ENCODE measurements at regions not wholly inside any gene's neighbourhood (a gene's known extent, or its start where the extent isn't known, plus 50 kb on each side); places are given as distances from the start of the nearest gene placed in this dataset.
"Not testable (repeated sequence)": the region's sequence is repeated elsewhere in the genome, so short reads cannot be mapped to it uniquely, and the experiment has no call there.

DNA sequence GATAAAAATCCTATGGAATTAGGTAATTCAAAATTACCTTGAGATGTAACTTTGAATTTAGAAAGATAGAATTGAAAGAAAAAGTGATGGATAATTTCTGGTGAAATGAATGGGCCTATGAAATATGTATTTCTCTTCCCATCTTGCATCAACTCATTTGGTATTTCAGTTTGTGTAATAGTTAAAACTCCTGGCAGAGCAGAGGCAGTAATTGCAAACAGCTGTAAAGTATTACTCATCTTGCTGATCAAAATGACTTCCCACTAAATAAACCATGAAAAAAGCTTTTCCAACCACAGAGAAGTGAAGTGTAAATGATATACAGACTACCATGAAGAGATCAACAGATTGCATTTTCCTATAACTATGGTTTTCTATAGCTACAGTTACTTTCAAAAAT lies 471.0 kb downstream of the TUBA3C start:
- H3K36me3 ChIP-seq (ENCODE audit: control insufficient read depth, insufficient read depth, low read length); H3K27ac ChIP-seq (ENCODE audit: low read depth, low read length, severe bottlenecking); H3K4me1 ChIP-seq (ENCODE audit: control insufficient read depth, insufficient read depth, low read length, poor library complexity, severe bottlenecking); H3K4me3 ChIP-seq (ENCODE audit: extremely low read depth, insufficient read depth, low read length, poor library complexity, severe bottlenecking): not testable (repeated sequence)
- H3K9me3 ChIP-seq (ENCODE audit: control insufficient read depth, low read length): peaks cover 21% of the 10 kb centered on the region

DNA sequence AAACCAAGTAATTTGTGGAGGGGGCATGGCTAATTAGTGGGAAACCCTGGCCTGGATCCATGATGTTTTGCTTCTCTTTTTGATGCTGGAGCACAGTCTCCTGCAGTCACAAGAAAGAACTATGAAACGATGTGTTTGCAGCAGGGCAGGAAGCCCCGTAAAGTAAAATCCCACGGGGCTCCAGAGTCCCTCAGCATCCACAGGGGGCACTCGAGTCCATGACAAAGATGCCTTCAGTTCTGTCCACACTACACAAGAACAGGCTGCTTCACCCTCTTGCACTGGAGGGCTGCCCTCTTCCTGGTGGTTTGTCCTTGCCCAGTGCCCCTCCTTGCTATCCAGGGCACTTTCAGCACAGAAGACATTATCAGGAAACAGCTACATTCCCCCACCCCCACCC lies 475.1 kb downstream of the TUBA3C start:
- 60 to 80% methylated on average over 1 of the region's 4 CpGs for WGBS, 2 experiments (ENCODE audit: insufficient coverage in 2 of 2)
- not testable (repeated sequence) for H3K4me3 ChIP-seq (ENCODE audit: extremely low read depth, insufficient read depth, low read length, poor library complexity, severe bottlenecking); H3K36me3 ChIP-seq (ENCODE audit: control insufficient read depth, insufficient read depth, low read length); H3K4me1 ChIP-seq (ENCODE audit: control insufficient read depth, insufficient read depth, low read length, poor library complexity, severe bottlenecking); H3K27ac ChIP-seq (ENCODE audit: low read depth, low read length, severe bottlenecking)
- H3K9me3 ChIP-seq (ENCODE audit: control insufficient read depth, low read length): peaks cover 22% of the 10 kb centered on the region

DNA sequence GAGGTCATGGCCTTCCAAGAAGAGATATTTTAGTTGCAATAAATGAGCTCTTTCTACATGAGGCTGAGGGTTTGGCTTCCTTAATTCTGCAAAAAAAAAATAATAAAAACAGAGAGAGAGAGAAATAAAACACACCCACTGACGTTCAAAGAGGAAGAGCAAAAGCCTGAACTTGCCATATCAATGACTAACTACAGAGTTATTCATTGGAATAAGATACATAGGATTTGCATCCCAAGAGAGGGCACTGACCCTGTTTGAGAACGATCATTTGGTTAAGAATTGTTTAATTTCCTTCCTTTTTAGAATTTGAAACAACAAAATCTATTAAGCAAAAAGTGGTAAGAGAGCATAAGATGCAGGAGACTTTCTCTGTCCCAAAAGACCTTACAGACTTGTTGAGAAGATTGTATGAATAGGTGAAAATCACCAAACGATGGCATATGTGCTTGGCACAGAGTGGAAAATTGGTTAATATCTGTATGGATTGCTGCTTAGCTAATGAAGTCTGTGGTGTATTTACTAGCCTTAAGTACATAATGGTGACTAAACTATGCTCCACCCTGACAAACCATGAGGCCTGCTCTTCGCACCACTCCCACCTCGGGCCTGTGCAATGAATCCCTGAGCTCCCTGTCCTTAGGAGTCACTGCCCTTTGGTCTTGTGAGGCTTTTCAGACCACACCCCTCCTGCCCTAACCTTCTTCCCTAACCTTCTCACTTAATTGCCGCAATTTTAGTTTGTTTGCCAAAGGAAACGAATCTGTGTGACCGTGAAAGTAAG lies 479.0 kb downstream of the TUBA3C start:
- 83 to 86% methylated on average over 3 to 4 of the region's 8 CpGs for WGBS, 2 experiments (ENCODE audit: insufficient coverage in 2 of 2)
- H3K9me3 ChIP-seq (ENCODE audit: control insufficient read depth, low read length): peaks cover 22% of the 10 kb centered on the region
- not testable (repeated sequence) for H3K27ac ChIP-seq (ENCODE audit: low read depth, low read length, severe bottlenecking)

DNA sequence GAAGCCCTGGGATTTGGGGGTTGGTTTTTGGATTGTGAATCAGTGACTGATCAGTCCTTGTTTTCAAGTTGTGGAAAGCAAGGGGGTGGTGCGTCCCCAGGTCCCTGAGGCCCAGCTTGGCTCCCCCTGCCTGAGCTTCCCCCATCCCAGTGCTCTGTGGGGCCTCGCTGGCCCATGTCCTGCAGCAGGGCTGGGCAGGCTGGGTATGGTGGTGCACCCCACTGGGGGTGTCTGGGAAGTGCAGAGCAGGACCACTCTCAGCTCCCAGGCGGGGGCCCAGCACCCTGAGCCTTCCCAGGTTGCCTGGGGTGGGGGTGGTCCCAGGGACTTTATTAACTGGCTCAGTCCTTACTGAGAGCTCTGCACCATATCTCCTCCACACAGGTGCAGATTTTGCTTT lies 483.3 kb downstream of the TUBA3C start:
- not testable (repeated sequence) for H3K4me3 ChIP-seq (ENCODE audit: extremely low read depth, insufficient read depth, low read length, poor library complexity, severe bottlenecking); H3K27ac ChIP-seq (ENCODE audit: low read depth, low read length, severe bottlenecking); H3K36me3 ChIP-seq (ENCODE audit: control insufficient read depth, insufficient read depth, low read length); H3K4me1 ChIP-seq (ENCODE audit: control insufficient read depth, insufficient read depth, low read length, poor library complexity, severe bottlenecking)
- no CpG with 5 or more reads among the region's 3 CpGs for WGBS, 2 experiments (ENCODE audit: insufficient coverage in 2 of 2)
- H3K9me3 ChIP-seq (ENCODE audit: control insufficient read depth, low read length): peaks cover 19% of the 10 kb centered on the region

More for the DNA sequence above, 479.0 kb downstream of the TUBA3C start:
- not testable (repeated sequence) for H3K4me3 ChIP-seq (ENCODE audit: extremely low read depth, insufficient read depth, low read length, poor library complexity, severe bottlenecking); H3K36me3 ChIP-seq (ENCODE audit: control insufficient read depth, insufficient read depth, low read length); H3K4me1 ChIP-seq (ENCODE audit: control insufficient read depth, insufficient read depth, low read length, poor library complexity, severe bottlenecking)

DNA sequence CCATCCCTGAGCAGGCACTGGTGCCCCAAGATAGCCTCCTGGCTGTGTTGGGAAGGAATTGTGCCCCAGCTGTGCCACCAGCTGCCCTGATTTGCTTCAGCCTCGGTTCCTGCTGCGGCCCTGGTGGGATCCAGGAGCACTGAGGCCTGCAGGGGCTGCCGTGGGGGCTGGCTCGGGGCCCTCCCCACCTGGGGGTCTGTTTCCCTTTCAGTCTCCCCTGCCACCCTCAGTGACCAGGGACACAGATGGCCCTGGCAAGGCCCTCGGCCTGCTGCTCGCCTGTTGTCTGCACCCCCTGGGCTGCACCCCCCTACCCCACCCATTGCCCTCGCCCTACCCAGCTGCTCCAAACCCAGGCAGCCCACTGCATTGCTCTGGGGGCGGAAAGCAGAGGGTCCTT lies 483.8 kb downstream of the TUBA3C start:
- H3K36me3 ChIP-seq (ENCODE audit: control insufficient read depth, insufficient read depth, low read length); H3K4me3 ChIP-seq (ENCODE audit: extremely low read depth, insufficient read depth, low read length, poor library complexity, severe bottlenecking); H3K27ac ChIP-seq (ENCODE audit: low read depth, low read length, severe bottlenecking); H3K4me1 ChIP-seq (ENCODE audit: control insufficient read depth, insufficient read depth, low read length, poor library complexity, severe bottlenecking): not testable (repeated sequence)
- peaks cover 16% of the 10 kb centered on the region for H3K9me3 ChIP-seq (ENCODE audit: control insufficient read depth, low read length)
- WGBS, 2 experiments (ENCODE audit: insufficient coverage in 2 of 2): 83% methylated on average over 2 of the region's 8 CpGs; no CpG with 5 or more reads in 1 of the 2 experiments

DNA sequence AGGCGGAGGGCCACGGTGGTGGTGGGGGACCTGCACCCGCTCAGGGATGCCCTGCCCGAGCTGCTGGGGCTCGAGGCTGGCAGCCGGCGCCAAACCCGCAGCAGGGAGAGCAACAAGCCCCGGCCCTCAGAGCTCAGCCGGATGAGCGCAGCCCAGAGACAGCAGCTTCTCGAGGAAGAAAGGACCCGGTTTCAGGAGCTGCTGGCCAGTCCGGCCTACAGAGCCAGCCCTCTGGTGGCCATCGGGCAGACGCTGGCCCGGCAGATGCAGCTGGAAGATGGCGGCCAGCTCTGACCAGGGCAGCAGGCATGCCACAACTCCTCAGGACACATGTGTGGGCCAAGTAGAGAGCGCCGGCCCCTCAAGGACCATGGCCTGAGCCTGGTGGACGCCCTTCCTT lies 484.4 kb downstream of the TUBA3C start:
- not testable (repeated sequence) for H3K4me1 ChIP-seq (ENCODE audit: control insufficient read depth, insufficient read depth, low read length, poor library complexity, severe bottlenecking); H3K36me3 ChIP-seq (ENCODE audit: control insufficient read depth, insufficient read depth, low read length); H3K4me3 ChIP-seq (ENCODE audit: extremely low read depth, insufficient read depth, low read length, poor library complexity, severe bottlenecking); H3K27ac ChIP-seq (ENCODE audit: low read depth, low read length, severe bottlenecking)
- H3K9me3 ChIP-seq (ENCODE audit: control insufficient read depth, low read length): peaks cover 14% of the 10 kb centered on the region
- 72 to 81% methylated on average over 12 to 14 of the region's 21 CpGs for WGBS, 2 experiments (ENCODE audit: insufficient coverage in 2 of 2)

DNA sequence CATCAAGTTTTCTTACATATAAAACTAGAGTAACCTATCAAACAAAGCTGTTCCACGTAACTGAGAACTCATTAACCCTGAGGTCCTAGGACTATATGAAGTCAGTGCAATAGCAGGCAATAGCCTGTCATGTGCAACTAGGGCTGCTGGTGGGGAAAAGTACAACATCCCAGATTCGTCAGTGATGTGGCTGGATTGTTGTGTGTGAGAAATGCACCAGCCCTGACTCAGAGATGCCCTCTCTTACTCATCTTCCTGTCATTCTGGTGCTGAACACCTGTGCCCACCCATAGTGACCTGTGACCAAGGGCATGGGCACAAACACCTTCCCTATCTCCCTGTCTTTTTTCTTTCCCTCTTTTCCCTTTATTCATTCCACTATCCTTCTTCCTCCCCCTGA lies 504.2 kb downstream of the TUBA3C start:
- WGBS, 2 experiments (ENCODE audit: insufficient coverage in 2 of 2): 80% methylated on average over 1 of the region's 2 CpGs; no CpG with 5 or more reads in 1 of the 2 experiments
- H3K36me3 ChIP-seq (ENCODE audit: control insufficient read depth, insufficient read depth, low read length); H3K4me3 ChIP-seq (ENCODE audit: extremely low read depth, insufficient read depth, low read length, poor library complexity, severe bottlenecking); H3K4me1 ChIP-seq (ENCODE audit: control insufficient read depth, insufficient read depth, low read length, poor library complexity, severe bottlenecking); H3K27ac ChIP-seq (ENCODE audit: low read depth, low read length, severe bottlenecking): not testable (repeated sequence)
- peaks cover 11% of the 10 kb centered on the region for H3K9me3 ChIP-seq (ENCODE audit: control insufficient read depth, low read length)

DNA sequence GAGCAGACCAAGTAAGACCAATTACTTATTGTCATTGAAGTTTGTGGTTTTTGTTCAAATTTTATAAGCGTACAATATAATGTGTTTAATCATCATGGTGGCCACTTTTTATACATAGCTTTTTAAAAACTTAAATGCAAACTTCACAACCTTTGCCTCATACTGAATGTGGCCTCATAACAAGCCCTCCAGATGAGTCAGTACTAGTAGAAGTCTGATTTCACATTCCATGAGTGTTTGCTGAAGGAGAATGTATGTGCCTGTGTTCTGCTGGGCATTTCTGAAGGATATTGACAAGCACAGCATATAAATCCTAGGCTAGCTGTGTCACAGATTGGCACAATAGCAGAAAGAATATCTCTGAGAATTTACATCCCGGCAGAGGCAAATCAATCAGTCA lies 506.4 kb downstream of the TUBA3C start:
- H3K4me1 ChIP-seq (ENCODE audit: control insufficient read depth, insufficient read depth, low read length, poor library complexity, severe bottlenecking); H3K36me3 ChIP-seq (ENCODE audit: control insufficient read depth, insufficient read depth, low read length); H3K27ac ChIP-seq (ENCODE audit: low read depth, low read length, severe bottlenecking); H3K4me3 ChIP-seq (ENCODE audit: extremely low read depth, insufficient read depth, low read length, poor library complexity, severe bottlenecking): not testable (repeated sequence)
- WGBS, 2 experiments (ENCODE audit: insufficient coverage in 2 of 2): no CpG with 5 or more reads among the region's 2 CpGs
- peaks cover 11% of the 10 kb centered on the region for H3K9me3 ChIP-seq (ENCODE audit: control insufficient read depth, low read length)

DNA sequence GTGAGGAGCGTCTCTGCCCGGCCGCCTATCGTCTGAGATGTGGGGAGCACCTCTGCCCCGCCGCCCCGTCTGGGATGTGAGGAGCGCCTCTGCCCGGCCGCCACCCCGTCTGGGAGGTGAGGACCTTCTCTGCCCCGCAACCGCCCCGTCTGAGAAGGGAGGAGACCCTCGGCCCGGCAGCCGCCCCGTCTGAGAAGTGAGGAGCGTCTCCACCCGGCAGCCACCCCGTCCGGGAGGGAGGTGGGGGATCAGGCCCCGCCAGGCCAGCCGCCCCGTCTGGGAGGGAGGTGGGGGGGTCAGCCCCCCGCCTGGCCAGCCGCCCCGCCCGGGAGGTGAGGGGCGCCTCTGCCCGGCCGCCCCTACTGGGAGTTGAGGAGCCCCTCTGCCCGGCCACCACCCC lies 507.8 kb downstream of the TUBA3C start:
- not testable (repeated sequence) for H3K4me3 ChIP-seq (ENCODE audit: extremely low read depth, insufficient read depth, low read length, poor library complexity, severe bottlenecking)

DNA sequence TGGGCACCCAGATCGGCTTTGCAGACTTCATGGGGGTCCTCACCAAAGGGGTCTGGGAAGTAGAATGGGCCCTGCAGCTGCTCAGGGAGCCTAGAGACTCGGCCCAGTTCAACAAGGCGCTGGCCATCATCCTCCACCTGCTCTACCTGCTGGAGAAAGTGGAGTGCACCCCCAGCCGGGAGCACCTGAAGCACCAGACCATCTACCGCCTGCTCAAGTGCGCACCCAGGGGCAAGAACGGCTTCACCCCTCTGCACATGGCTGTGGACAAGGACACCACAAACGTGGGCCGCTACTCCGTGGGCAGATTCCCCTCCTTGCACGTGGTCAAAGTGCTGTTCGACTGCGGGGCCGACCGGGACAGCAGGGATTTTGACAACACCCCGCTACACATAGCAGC lies 515.0 kb downstream of the TUBA3C start:
- not testable (repeated sequence) for H3K27ac ChIP-seq (ENCODE audit: low read depth, low read length, severe bottlenecking); H3K36me3 ChIP-seq (ENCODE audit: control insufficient read depth, insufficient read depth, low read length); H3K9me3 ChIP-seq (ENCODE audit: control insufficient read depth, low read length); H3K4me1 ChIP-seq (ENCODE audit: control insufficient read depth, insufficient read depth, low read length, poor library complexity, severe bottlenecking); H3K4me3 ChIP-seq (ENCODE audit: extremely low read depth, insufficient read depth, low read length, poor library complexity, severe bottlenecking)
- WGBS, 2 experiments (ENCODE audit: insufficient coverage in 2 of 2): 100% methylated on average over 1 of the region's 16 CpGs

More for the DNA sequence above, 507.8 kb downstream of the TUBA3C start:
- not testable (repeated sequence) for H3K36me3 ChIP-seq (ENCODE audit: control insufficient read depth, insufficient read depth, low read length); H3K9me3 ChIP-seq (ENCODE audit: control insufficient read depth, low read length); H3K4me1 ChIP-seq (ENCODE audit: control insufficient read depth, insufficient read depth, low read length, poor library complexity, severe bottlenecking); H3K27ac ChIP-seq (ENCODE audit: low read depth, low read length, severe bottlenecking)
- 90% methylated on average over 10 of the region's 33 CpGs; no CpG with 5 or more reads in 1 of the 2 experiments for WGBS, 2 experiments (ENCODE audit: insufficient coverage in 2 of 2)

DNA sequence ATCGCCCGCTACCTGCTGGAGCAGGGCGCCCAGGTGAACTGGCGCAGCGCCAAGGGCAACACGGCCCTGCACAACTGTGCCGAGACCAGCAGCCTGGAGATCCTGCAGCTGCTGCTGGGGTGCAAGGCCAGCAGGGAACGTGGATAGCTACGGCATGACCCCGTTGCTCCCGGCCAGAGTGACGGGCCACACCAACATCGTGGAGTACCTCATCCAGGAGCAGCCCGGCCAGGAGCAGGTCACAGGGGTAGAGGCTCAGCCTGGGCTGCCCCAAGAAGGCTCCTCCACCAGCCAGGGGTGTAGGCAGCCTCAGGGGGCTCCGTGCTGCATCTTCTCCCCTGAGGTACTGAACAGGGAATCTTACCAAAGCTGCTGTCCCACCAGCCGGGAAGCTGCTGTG lies 515.9 kb downstream of the TUBA3C start:
- 73 to 88% methylated on average over 9 of the region's 16 CpGs for WGBS, 2 experiments (ENCODE audit: insufficient coverage in 2 of 2)
- not testable (repeated sequence) for H3K4me3 ChIP-seq (ENCODE audit: extremely low read depth, insufficient read depth, low read length, poor library complexity, severe bottlenecking); H3K4me1 ChIP-seq (ENCODE audit: control insufficient read depth, insufficient read depth, low read length, poor library complexity, severe bottlenecking); H3K36me3 ChIP-seq (ENCODE audit: control insufficient read depth, insufficient read depth, low read length); H3K9me3 ChIP-seq (ENCODE audit: control insufficient read depth, low read length); H3K27ac ChIP-seq (ENCODE audit: low read depth, low read length, severe bottlenecking)
